GM13977 (cell line): ENCODE measurements at regions not wholly inside any gene's neighbourhood (a gene's known extent, or its start where the extent isn't known, plus 50 kb on each side); places are given as distances from the start of the nearest gene placed in this dataset.
"Not testable (repeated sequence)": the region's sequence is repeated elsewhere in the genome, so short reads cannot be mapped to it uniquely, and the experiment has no call there.

Experiments used
- DNase-seq: peaks from one replicate; pipeline ENCODE4 v3.0.0; 2012; ENCODE audit warnings: low spot score
- CTCF ChIP-seq: IDR thresholded peaks from 2 replicates; pipeline ENCODE4 v1.5.1; 2012; ENCODE audit warnings: mild to moderate bottlenecking, control low read depth; ENCODE audit not compliant: insufficient read depth; ENCODE audit errors: extremely low read depth, missing control alignments
- in situ Hi-C: fragments of 300-500 bp; cut with MboI; formaldehyde crosslinking; loops from one replicate; pipeline ENCODE4 v1.12.0; 2022; ENCODE audit warnings: low sequenced_read_pairs, low pct_unique_long_range_greater_than_20kb, mixed read lengths, inconsistent platforms; ENCODE audit not compliant: unreplicated experiment

- DNase-seq = no peak
- TF ChIP-seq CTCF = no peak
- in situ Hi-C loops = no loop called here
Observed at GRCh38 chr12:34126239-34126641, 103.9 kb downstream of the ALG10 start.

- in situ Hi-C loops = no loop called here
- no peak for TF ChIP-seq CTCF
- DNase-seq = no peak
Observed at GRCh38 chr12:34126805-34127204, 104.5 kb downstream of the ALG10 start.

GRCh38 chr12:34127379-34127778, 105.1 kb downstream of the ALG10 start:
- DNase-seq, in situ Hi-C loops: not testable (repeated sequence)

GRCh38 chr12:34142430-34142829, 120.1 kb downstream of the ALG10 start:
- no peak for TF ChIP-seq CTCF
- no peak for DNase-seq
- in situ Hi-C loops = no loop called here

- in situ Hi-C loops = no loop called here
- TF ChIP-seq CTCF = no peak
- no peak for DNase-seq
Observed at GRCh38 chr12:34151019-34151418, 128.7 kb downstream of the ALG10 start.

GRCh38 chr12:34163443-34163842, 141.1 kb downstream of the ALG10 start:
- DNase-seq = no peak
- TF ChIP-seq CTCF = no peak
- in situ Hi-C loops = no loop called here

GRCh38 chr12:34166427-34167060, 144.2 kb downstream of the ALG10 start:
- no peak for TF ChIP-seq CTCF
- DNase-seq = no peak
- in situ Hi-C loops = no loop called here

- in situ Hi-C loops = not testable (repeated sequence)
Observed at GRCh38 chr12:34168507-34168906, 146.2 kb downstream of the ALG10 start.

More at GRCh38 chr12:34168507-34168906, 146.2 kb downstream of the ALG10 start:
- DNase-seq = not testable (repeated sequence)
